ENCODE measurements at regions not wholly inside any gene's neighbourhood (a gene's known extent, or its start where the extent isn't known, plus 50 kb on each side); places are given as distances from the start of the nearest gene placed in this dataset.

DNA sequence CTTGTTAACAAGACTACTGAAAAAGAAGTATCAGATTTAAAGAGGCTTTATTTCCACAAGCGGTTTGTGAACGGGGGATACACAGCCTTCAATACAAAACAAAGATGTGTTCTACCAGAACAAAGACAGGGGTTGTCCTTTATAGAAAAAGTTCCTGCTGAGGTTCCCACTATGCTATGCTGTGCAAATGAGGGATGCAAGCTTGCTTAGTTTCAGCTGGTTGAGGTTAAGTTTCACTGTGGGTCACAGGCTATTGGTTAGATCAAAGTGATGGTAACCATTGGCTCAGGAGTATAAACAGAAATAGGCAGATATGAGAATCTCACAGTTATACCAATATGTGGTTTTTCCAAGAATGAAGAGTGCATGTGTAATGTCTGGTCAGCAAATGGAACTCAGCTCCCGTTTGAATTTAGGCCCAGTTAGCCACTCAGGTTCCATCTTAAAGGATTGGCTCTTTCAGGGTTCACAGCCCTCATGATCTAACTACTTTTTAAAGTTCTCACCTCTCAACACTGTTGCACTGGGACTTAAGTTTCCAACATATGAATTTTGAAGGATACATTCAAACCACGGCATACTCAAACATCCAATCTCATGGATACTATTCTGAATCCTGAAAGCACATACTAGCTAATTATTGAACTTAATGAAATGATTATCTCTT is 215.4 kb upstream of the DCN start:
- intact Hi-C loops (cut with DNase I; ENCODE audit: low total_unique reads): no loop called here
- TF ChIP-seq, protein P1, sequence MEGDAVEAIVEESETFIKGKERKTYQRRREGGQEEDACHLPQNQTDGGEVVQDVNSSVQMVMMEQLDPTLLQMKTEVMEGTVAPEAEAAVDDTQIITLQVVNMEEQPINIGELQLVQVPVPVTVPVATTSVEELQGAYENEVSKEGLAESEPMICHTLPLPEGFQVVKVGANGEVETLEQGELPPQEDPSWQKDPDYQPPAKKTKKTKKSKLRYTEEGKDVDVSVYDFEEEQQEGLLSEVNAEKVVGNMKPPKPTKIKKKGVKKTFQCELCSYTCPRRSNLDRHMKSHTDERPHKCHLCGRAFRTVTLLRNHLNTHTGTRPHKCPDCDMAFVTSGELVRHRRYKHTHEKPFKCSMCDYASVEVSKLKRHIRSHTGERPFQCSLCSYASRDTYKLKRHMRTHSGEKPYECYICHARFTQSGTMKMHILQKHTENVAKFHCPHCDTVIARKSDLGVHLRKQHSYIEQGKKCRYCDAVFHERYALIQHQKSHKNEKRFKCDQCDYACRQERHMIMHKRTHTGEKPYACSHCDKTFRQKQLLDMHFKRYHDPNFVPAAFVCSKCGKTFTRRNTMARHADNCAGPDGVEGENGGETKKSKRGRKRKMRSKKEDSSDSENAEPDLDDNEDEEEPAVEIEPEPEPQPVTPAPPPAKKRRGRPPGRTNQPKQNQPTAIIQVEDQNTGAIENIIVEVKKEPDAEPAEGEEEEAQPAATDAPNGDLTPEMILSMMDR (IDR thresholded peaks at IDR 0.05): no peak
- TF ChIP-seq POLR2A (IDR thresholded peaks at IDR 0.05): no peak
- H3K4me1 ChIP-seq: no peaks in the 10 kb centered on the region
- DNase-seq: no peak
- no peaks in the 10 kb centered on the region for H3K27me3 ChIP-seq
- no peaks in the 10 kb centered on the region for H3K36me3 ChIP-seq
- H3K4me3 ChIP-seq: no peak overlapping the region
- no peak overlapping the region for H3K27ac ChIP-seq
- H3K9me3 ChIP-seq: no peaks in the 10 kb centered on the region

DNA sequence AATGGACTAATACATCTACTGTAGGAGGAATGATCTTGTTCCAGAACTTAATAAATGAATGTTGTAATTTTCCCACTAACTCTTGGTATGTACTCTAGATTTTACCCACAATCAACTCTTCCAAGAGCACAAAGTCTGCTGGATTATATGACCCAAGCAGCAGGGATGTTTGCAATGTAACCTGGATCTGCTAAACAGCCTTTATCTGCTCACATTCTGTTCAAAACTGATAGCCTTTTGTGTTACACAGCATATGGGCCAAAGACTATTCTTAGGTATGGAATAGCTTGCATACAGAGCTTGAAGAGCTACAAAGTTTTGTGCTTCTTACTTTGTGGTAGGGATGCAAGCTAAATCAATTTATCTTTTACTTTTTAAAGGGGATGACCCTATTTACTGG is 213.7 kb upstream of the DCN start:
- H3K4me1 ChIP-seq: no peaks in the 10 kb centered on the region
- DNase-seq: no peak
- H3K9me3 ChIP-seq: no peaks in the 10 kb centered on the region
- no peaks in the 10 kb centered on the region for H3K36me3 ChIP-seq
- H3K27me3 ChIP-seq: no peaks in the 10 kb centered on the region
- H3K4me3 ChIP-seq: no peak overlapping the region
- no peak overlapping the region for H3K27ac ChIP-seq
- intact Hi-C loops (cut with DNase I; ENCODE audit: low total_unique reads): no loop called here
- TF ChIP-seq, protein P1 (IDR thresholded peaks at IDR 0.05): no peak
- no peak for TF ChIP-seq POLR2A (IDR thresholded peaks at IDR 0.05)

DNA sequence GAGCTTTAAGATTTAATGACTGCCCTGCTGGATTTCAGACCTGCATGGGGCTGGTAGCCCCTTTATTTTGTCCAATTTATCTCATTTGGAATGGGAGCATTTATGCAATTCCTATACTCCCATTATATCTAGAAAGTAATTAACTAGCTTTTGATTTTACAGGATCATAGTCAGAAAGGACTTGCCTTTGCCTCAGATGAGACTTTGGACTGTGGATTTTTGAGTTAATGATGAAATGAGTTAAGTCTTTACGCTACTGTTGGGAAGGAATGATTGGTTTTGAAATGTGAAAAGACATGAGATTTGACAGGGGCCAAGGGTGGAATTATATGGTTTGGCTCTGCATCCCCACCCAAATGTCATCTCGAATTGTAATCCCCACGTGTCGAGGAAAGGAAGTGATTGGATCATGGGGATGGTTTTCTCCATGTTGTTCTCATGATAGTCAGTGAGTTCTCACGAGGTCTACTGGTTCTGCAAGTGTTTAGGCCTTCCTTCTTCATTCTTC is 213.1 kb upstream of the DCN start:
- H3K4me1 ChIP-seq: no peaks in the 10 kb centered on the region
- no peaks in the 10 kb centered on the region for H3K27me3 ChIP-seq
- intact Hi-C loops (cut with DNase I; ENCODE audit: low total_unique reads): no loop called here
- H3K9me3 ChIP-seq: no peaks in the 10 kb centered on the region
- H3K36me3 ChIP-seq: no peaks in the 10 kb centered on the region
- H3K27ac ChIP-seq: no peak overlapping the region
- no peak overlapping the region for H3K4me3 ChIP-seq
- TF ChIP-seq, protein P1 (IDR thresholded peaks at IDR 0.05): no peak
- DNase-seq: no peak

DNA sequence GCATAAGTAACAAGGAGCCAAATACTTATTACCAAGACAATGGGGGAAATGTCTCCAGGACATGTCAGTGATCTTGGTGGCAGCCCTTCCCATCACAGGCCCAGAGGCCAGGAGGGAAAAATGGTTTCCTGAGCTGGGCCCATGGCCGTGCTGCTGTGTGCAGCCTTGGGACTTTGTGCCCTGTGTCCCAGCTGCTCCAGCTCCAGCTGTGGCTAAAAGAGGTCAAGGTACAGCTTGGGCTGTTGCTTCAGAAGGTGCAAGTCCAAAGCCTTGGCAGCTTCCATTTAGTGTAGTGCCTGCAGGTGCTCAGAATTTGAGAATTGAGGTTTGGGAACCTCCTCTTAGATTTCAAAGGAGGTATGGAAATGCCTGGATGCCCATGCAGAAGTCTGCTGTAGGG is 212.3 kb upstream of the DCN start:
- intact Hi-C loops (cut with DNase I; ENCODE audit: low total_unique reads): no loop called here
- Histone ChIP-seq H3K27ac (no peak overlapping the region), H3K4me1 (no peaks in the 10 kb centered on the region), H3K36me3 (no peaks in the 10 kb centered on the region), H3K9me3 (no peaks in the 10 kb centered on the region), H3K4me3 (no peak overlapping the region), H3K27me3 (no peaks in the 10 kb centered on the region)
- no peak for DNase-seq
- TF ChIP-seq POLR2A (IDR thresholded peaks at IDR 0.05): no peak
- TF ChIP-seq, protein P1 (IDR thresholded peaks at IDR 0.05): no peak

DNA sequence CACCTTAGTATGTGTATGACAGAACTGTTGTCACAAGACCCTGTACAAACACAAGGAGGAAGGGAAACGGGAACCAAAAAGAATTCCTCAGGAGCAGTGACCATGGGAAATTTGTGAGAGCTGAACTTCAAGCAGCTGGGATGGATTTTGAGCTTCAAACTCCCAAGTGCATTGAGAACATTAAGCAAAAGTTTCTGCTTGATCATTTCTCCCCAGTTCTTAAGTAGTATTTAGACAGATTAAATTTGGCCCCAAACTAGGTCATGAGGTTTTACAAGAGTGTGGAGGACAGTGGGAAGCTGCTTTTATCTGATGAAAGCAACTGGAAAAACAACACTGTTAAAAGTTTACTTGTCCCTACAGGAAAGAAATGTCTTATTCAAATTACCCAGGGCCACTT is 206.0 kb upstream of the DCN start:
- DNase-seq: no peak
- no peak overlapping the region for H3K4me3 ChIP-seq
- no peaks in the 10 kb centered on the region for H3K9me3 ChIP-seq
- no peaks in the 10 kb centered on the region for H3K27me3 ChIP-seq
- no peaks in the 10 kb centered on the region for H3K4me1 ChIP-seq
- TF ChIP-seq, protein P1 (IDR thresholded peaks at IDR 0.05): no peak
- no peak for TF ChIP-seq POLR2A (IDR thresholded peaks at IDR 0.05)
- no peaks in the 10 kb centered on the region for H3K36me3 ChIP-seq
- peak overlapping the region; percentile 55 to 71 for H3K27ac ChIP-seq
- intact Hi-C loops (cut with DNase I; ENCODE audit: low total_unique reads): loop anchor here (10.0 kb wide), 1 partner anchor 756 kb away; the partner anchor contains the start of gene BTG1

Measured in uterus (tissue), 3 donors.